Kidney epithelial cell (primary cell): ENCODE measurements at regions not wholly inside any gene's neighbourhood (a gene's known extent, or its start where the extent isn't known, plus 50 kb on each side); places are given as distances from the start of the nearest gene placed in this dataset.

ENCODE experiments used
- DNase-seq: peaks from one replicate; pipeline ENCODE4 v3.0.0-alpha.2; 2010; ENCODE audit warnings: low read depth
- H3K27me3 ChIP-seq: 2 replicates; pipeline ENCODE4 v1.6.0; 2011; ENCODE audit warnings: low read length; ENCODE audit not compliant: control insufficient read depth, insufficient read depth
- H3K36me3 ChIP-seq: 2 replicates; pipeline ENCODE4 v1.5.1; 2011; ENCODE audit warnings: low read length; ENCODE audit not compliant: control insufficient read depth, insufficient read depth
- H3K4me3 ChIP-seq: 2 replicates; pipeline ENCODE4 v1.5.1; 2011; ENCODE audit warnings: low read depth, mild to moderate bottlenecking, control low read depth, low read length
- CTCF ChIP-seq: IDR thresholded peaks from 2 replicates; pipeline ENCODE4 v1.5.1; 2011; ENCODE audit warnings: mild to moderate bottlenecking, moderate library complexity, low read length, control low read depth, inconsistent platforms; ENCODE audit not compliant: insufficient read depth, poor library complexity, severe bottlenecking

DNA sequence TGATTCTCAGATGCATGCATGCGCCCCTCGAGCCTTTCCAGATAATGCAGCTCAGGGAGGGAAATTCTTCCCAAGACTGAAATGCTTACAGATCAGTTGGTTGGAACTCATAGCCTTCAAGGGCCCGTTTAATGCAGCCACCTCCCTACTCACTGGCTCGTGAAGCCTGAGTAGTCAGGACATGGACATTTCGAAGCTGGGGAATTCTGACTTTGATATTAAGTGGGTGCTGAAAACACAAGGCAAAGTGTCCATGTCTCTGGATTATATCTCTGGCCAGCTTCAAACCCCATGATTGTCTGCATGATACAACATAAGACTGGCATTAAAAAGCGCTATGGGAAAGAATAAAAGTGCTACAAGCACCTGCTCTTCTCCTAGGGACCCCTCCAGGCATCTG is 207.5 kb downstream of the HERPUD2 start:
- Histone ChIP-seq H3K27me3 (no peaks in the 10 kb centered on the region), H3K36me3 (no peaks in the 10 kb centered on the region), H3K4me3 (no peak overlapping the region)
- DNase-seq, result no peak
- TF ChIP-seq CTCF, result no peak

- Histone ChIP-seq H3K36me3 (no peaks in the 10 kb centered on the region), H3K4me3 (no peak overlapping the region), H3K27me3 (no peaks in the 10 kb centered on the region)
- DNase-seq, result no peak
- no peak for TF ChIP-seq CTCF
Observed at GRCh38 chr7:35485436-35485835, 209.5 kb downstream of the HERPUD2 start.

DNA sequence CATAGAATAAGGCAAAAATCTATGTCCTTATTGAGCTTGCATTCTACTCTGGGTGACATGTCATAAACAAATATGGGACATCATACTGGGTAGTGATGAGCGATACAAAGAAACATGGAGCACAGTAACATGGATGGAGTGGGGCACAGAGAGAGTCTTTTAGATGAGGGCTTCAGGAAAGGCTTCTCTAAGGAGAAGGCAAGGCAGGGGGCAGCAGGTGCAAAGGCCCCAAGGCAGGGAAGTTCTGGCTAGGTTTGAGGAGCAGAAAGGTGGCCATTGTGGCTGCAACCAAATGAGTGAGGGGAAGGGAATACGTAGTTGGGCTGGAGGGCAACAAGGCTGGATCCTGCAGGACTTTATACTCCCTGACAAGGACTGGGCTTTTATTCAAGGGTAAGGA is 211.4 kb downstream of the HERPUD2 start:
- no peak for DNase-seq
- TF ChIP-seq CTCF, result no peak
- no peaks in the 10 kb centered on the region for H3K27me3 ChIP-seq
- no peaks in the 10 kb centered on the region for H3K36me3 ChIP-seq
- H3K4me3 ChIP-seq, result no peak overlapping the region

DNA sequence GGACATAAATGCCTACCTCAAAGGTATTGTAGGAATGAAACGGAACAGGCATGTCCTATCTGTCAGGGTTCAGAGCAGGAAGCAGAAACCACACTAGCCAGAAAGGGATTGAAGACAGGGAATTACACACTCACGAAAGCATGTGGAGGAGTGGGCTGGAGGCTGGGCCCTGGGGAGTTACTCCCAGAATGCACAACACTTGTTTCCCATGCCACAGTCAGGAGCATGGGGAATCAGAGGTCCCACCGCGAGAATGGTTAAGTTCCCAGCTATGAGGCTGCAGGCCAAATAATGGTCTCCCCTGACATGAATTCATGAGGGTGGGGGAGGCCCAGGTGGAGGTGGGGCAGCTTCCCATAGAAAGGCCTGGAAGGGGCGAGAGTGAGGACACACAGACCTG is 212.7 kb downstream of the HERPUD2 start:
- Histone ChIP-seq H3K4me3 (no peak overlapping the region), H3K27me3 (no peaks in the 10 kb centered on the region), H3K36me3 (no peaks in the 10 kb centered on the region)
- peak; percentile 25 for DNase-seq
- no peak for TF ChIP-seq CTCF

DNA sequence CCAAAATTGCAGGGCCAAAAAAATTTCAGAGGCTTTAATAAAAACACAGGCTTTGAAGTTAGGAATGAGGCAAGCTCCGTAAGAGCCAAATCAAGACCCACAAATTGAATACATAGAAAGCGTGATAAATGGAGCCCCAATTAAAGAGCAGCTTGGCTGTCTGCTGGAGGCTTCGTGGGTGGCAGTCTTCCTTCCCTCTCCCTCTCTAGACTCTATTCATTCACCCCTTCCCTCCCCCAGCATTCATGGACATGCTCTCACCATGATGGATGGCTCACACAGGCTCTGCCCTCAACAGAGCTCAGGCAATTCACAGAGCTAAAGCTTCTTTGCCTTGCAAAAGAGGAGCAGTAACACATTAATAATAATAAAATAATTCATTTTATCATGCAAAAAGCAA is 214.1 kb downstream of the HERPUD2 start:
- H3K27me3 ChIP-seq, result no peaks in the 10 kb centered on the region
- no peak overlapping the region for H3K4me3 ChIP-seq
- TF ChIP-seq CTCF, result no peak
- no peaks in the 10 kb centered on the region for H3K36me3 ChIP-seq
- no peak for DNase-seq

DNA sequence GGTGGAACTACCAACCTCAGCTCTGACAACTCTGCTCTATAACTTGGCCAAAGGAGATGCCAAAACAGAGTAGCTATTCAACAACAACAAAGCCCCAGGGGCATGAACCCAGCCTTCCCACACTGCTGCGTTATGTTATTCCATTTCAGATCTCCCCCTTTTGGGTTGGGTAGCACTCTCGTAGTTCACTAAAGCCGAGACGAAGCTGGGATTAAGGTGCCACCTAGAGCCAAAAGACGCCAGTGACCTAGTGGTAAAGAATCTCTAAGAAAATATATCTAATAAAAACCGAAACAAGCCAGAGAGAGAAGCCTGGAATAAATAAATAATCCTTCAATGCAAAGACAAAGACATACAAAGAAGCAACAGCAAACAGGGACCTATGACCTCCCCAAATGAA is 217.3 kb downstream of the HERPUD2 start:
- Histone ChIP-seq H3K27me3 (no peaks in the 10 kb centered on the region), H3K36me3 (no peaks in the 10 kb centered on the region), H3K4me3 (no peak overlapping the region)
- no peak for DNase-seq
- TF ChIP-seq CTCF, result no peak
